ENCODE measurements at regions not wholly inside any gene's neighbourhood (a gene's known extent, or its start where the extent isn't known, plus 50 kb on each side); places are given as distances from the start of the nearest gene placed in this dataset.

GRCh38 chr6:88454658-88455057, 288.5 kb upstream of the CNR1 start:
- no peak for TF ChIP-seq CTCF (IDR thresholded peaks at IDR 0.05; ENCODE audit: unreplicated experiment)
- H3K9me3 Mint-ChIP-seq (ENCODE audit: low read depth): no peaks in the 10 kb centered on the region
- no peaks in the 10 kb centered on the region for H3K36me3 Mint-ChIP-seq (ENCODE audit: insufficient read depth)
- no peak overlapping the region for H3K4me3 Mint-ChIP-seq (ENCODE audit: low read depth)
- H3K27ac Mint-ChIP-seq: no peak overlapping the region
- no peaks in the 10 kb centered on the region for H3K4me1 Mint-ChIP-seq (ENCODE audit: low read depth)
- DNase-seq (ENCODE audit: low spot score, unreplicated experiment): no peak
- no peaks in the 10 kb centered on the region for H3K27me3 Mint-ChIP-seq

- no peak overlapping the region for H3K4me3 Mint-ChIP-seq (ENCODE audit: low read depth)
- DNase-seq (ENCODE audit: low spot score, unreplicated experiment): no peak
- TF ChIP-seq CTCF (IDR thresholded peaks at IDR 0.05; ENCODE audit: unreplicated experiment): no peak
- no peaks in the 10 kb centered on the region for H3K4me1 Mint-ChIP-seq (ENCODE audit: low read depth)
- no peaks in the 10 kb centered on the region for H3K27me3 Mint-ChIP-seq
- H3K36me3 Mint-ChIP-seq (ENCODE audit: insufficient read depth): no peaks in the 10 kb centered on the region
- no peaks in the 10 kb centered on the region for H3K9me3 Mint-ChIP-seq (ENCODE audit: low read depth)
- no peak overlapping the region for H3K27ac Mint-ChIP-seq
These were observed 283.6 kb upstream of the CNR1 start for GRCh38 chr6:88449770-88450169.

GRCh38 chr6:88445188-88445965, 279.2 kb upstream of the CNR1 start:
- Mint-ChIP-seq H3K27ac (no peak overlapping the region), H3K4me1 (ENCODE audit: low read depth) (no peaks in the 10 kb centered on the region), H3K4me3 (ENCODE audit: low read depth) (no peak overlapping the region), H3K27me3 (no peaks in the 10 kb centered on the region), H3K36me3 (ENCODE audit: insufficient read depth) (no peaks in the 10 kb centered on the region), H3K9me3 (ENCODE audit: low read depth) (peaks cover 4% of the 10 kb centered on the region)
- TF ChIP-seq CTCF (IDR thresholded peaks at IDR 0.05; ENCODE audit: unreplicated experiment): no peak
- no peak for DNase-seq (ENCODE audit: low spot score, unreplicated experiment)

GRCh38 chr6:88443554-88443953, 277.4 kb upstream of the CNR1 start:
- Mint-ChIP-seq H3K27me3 (no peaks in the 10 kb centered on the region), H3K9me3 (ENCODE audit: low read depth) (peaks cover 4% of the 10 kb centered on the region), H3K27ac (no peak overlapping the region), H3K4me1 (ENCODE audit: low read depth) (no peaks in the 10 kb centered on the region), H3K4me3 (ENCODE audit: low read depth) (no peak overlapping the region), H3K36me3 (ENCODE audit: insufficient read depth) (no peaks in the 10 kb centered on the region)
- TF ChIP-seq CTCF (IDR thresholded peaks at IDR 0.05; ENCODE audit: unreplicated experiment): no peak
- DNase-seq (ENCODE audit: low spot score, unreplicated experiment): no peak

GRCh38 chr6:88442737-88443136, 276.6 kb upstream of the CNR1 start:
- Mint-ChIP-seq H3K4me3 (ENCODE audit: low read depth) (no peak overlapping the region), H3K27me3 (no peaks in the 10 kb centered on the region), H3K9me3 (ENCODE audit: low read depth) (peaks cover 4% of the 10 kb centered on the region), H3K36me3 (ENCODE audit: insufficient read depth) (no peaks in the 10 kb centered on the region), H3K27ac (no peak overlapping the region), H3K4me1 (ENCODE audit: low read depth) (no peaks in the 10 kb centered on the region)
- no peak for DNase-seq (ENCODE audit: low spot score, unreplicated experiment)
- TF ChIP-seq CTCF (IDR thresholded peaks at IDR 0.05; ENCODE audit: unreplicated experiment): no peak
